ENCODE measurements at regions not wholly inside any gene's neighbourhood (a gene's known extent, or its start where the extent isn't known, plus 50 kb on each side); places are given as distances from the start of the nearest gene placed in this dataset.

- intact Hi-C loops (cut with micrococcal nuclease): no loop called here
- Histone ChIP-seq H3K9me3 (ENCODE audit: control insufficient read depth in 1 of 2, low read length in 2 of 2) (no peaks in the 10 kb centered on the region), H3K4me1 (ENCODE audit: insufficient read depth, low read length) (no peaks in the 10 kb centered on the region), H3K27me3 (ENCODE audit: insufficient read depth, low read length) (no peaks in the 10 kb centered on the region), H3K27ac (ENCODE audit: low read depth, low read length) (no peak overlapping the region), H3K36me3 (ENCODE audit: insufficient read depth, low read length) (no peaks in the 10 kb centered on the region), H3K4me3 (ENCODE audit: low read length in 2 of 2) (no peak overlapping the region)
- H3K4me3 Mint-ChIP-seq: no peak overlapping the region
- no peaks in the 10 kb centered on the region for H3K36me3 Mint-ChIP-seq
- no peak for DNase-seq
- ChIA-PET POLR2A (ENCODE audit: partially characterized antibody) (no interaction called here), CTCF (ENCODE audit: partially characterized antibody) (no interaction called here)
- peaks cover 1% of the 10 kb centered on the region in 2 donors for H3K27me3 Mint-ChIP-seq
- no peaks in the 10 kb centered on the region for H3K4me1 Mint-ChIP-seq
- no peak overlapping the region for H3K27ac Mint-ChIP-seq
- peaks cover 0 to 13% (median 6%) of the 10 kb centered on the region in 8 donors for H3K9me3 Mint-ChIP-seq
Observed at GRCh38 chr10:130772056-130772455, 539.5 kb downstream of the TCERG1L start.

GRCh38 chr10:130772676-130773075 is 538.8 kb downstream of the TCERG1L start:
- H3K9me3 Mint-ChIP-seq: peaks cover 0 to 14% (median 6%) of the 10 kb centered on the region in 8 donors
- H3K27me3 ChIP-seq (ENCODE audit: insufficient read depth, low read length): no peaks in the 10 kb centered on the region
- no peaks in the 10 kb centered on the region for H3K4me1 Mint-ChIP-seq
- H3K4me3 Mint-ChIP-seq: no peak overlapping the region
- no peaks in the 10 kb centered on the region for H3K36me3 ChIP-seq (ENCODE audit: insufficient read depth, low read length)
- no peaks in the 10 kb centered on the region for H3K9me3 ChIP-seq (ENCODE audit: control insufficient read depth in 1 of 2, low read length in 2 of 2)
- CTCF ChIA-PET (ENCODE audit: partially characterized antibody): no interaction called here
- H3K27ac ChIP-seq (ENCODE audit: low read depth, low read length): no peak overlapping the region
- no peaks in the 10 kb centered on the region for H3K4me1 ChIP-seq (ENCODE audit: insufficient read depth, low read length)
- no peak for DNase-seq
- no peaks in the 10 kb centered on the region for H3K36me3 Mint-ChIP-seq
- H3K4me3 ChIP-seq (ENCODE audit: low read length in 2 of 2): no peak overlapping the region
- POLR2A ChIA-PET (ENCODE audit: partially characterized antibody): no interaction called here
- H3K27ac Mint-ChIP-seq: no peak overlapping the region
- intact Hi-C loops (cut with micrococcal nuclease): no loop called here
- H3K27me3 Mint-ChIP-seq: peaks cover 1% of the 10 kb centered on the region in 2 donors

- Mint-ChIP-seq H3K4me1 (no peaks in the 10 kb centered on the region), H3K27me3 (peaks cover 1% of the 10 kb centered on the region in 2 donors), H3K9me3 (peaks cover 0 to 8% (median under 1%) of the 10 kb centered on the region in 8 donors), H3K36me3 (no peaks in the 10 kb centered on the region), H3K27ac (no peak overlapping the region), H3K4me3 (no peak overlapping the region)
- H3K27ac ChIP-seq (ENCODE audit: low read depth, low read length): no peak overlapping the region
- no peak for DNase-seq
- H3K9me3 ChIP-seq (ENCODE audit: control insufficient read depth in 1 of 2, low read length in 2 of 2): no peaks in the 10 kb centered on the region
- POLR2A ChIA-PET (ENCODE audit: partially characterized antibody): no interaction called here
- H3K36me3 ChIP-seq (ENCODE audit: insufficient read depth, low read length): no peaks in the 10 kb centered on the region
- H3K4me3 ChIP-seq (ENCODE audit: low read length in 2 of 2): no peak overlapping the region
- intact Hi-C loops (cut with micrococcal nuclease): no loop called here
- H3K4me1 ChIP-seq (ENCODE audit: insufficient read depth, low read length): no peaks in the 10 kb centered on the region
- H3K27me3 ChIP-seq (ENCODE audit: insufficient read depth, low read length): no peaks in the 10 kb centered on the region
- CTCF ChIA-PET (ENCODE audit: partially characterized antibody): no interaction called here
Observed at GRCh38 chr10:130773941-130774340, 537.6 kb downstream of the TCERG1L start.

- intact Hi-C loops (cut with micrococcal nuclease): no loop called here
- H3K27ac ChIP-seq (ENCODE audit: low read depth, low read length): no peak overlapping the region
- H3K4me3 ChIP-seq (ENCODE audit: low read length in 2 of 2): no peak overlapping the region
- no peak overlapping the region for H3K27ac Mint-ChIP-seq
- H3K27me3 Mint-ChIP-seq: peaks cover 1% of the 10 kb centered on the region in 2 donors
- H3K4me1 Mint-ChIP-seq: no peaks in the 10 kb centered on the region
- no peaks in the 10 kb centered on the region for H3K4me1 ChIP-seq (ENCODE audit: insufficient read depth, low read length)
- H3K9me3 Mint-ChIP-seq: peaks cover 0 to 3% (median under 1%) of the 10 kb centered on the region in 8 donors
- no peak overlapping the region for H3K4me3 Mint-ChIP-seq
- no peak for DNase-seq
- no peaks in the 10 kb centered on the region for H3K36me3 Mint-ChIP-seq
- no peaks in the 10 kb centered on the region for H3K36me3 ChIP-seq (ENCODE audit: insufficient read depth, low read length)
- ChIA-PET CTCF (ENCODE audit: partially characterized antibody) (no interaction called here), POLR2A (ENCODE audit: partially characterized antibody) (no interaction called here)
- no peaks in the 10 kb centered on the region for H3K9me3 ChIP-seq (ENCODE audit: control insufficient read depth in 1 of 2, low read length in 2 of 2)
- H3K27me3 ChIP-seq (ENCODE audit: insufficient read depth, low read length): no peaks in the 10 kb centered on the region
Observed at GRCh38 chr10:130774871-130775270, 536.6 kb downstream of the TCERG1L start.

- Mint-ChIP-seq H3K9me3 (peaks cover 0 to 3% (median under 1%) of the 10 kb centered on the region in 8 donors), H3K27ac (no peak overlapping the region), H3K27me3 (peaks cover 1% of the 10 kb centered on the region in 2 donors), H3K4me3 (no peak overlapping the region), H3K36me3 (no peaks in the 10 kb centered on the region), H3K4me1 (no peaks in the 10 kb centered on the region)
- Histone ChIP-seq H3K4me3 (ENCODE audit: low read length in 2 of 2) (no peak overlapping the region), H3K9me3 (ENCODE audit: control insufficient read depth in 1 of 2, low read length in 2 of 2) (no peaks in the 10 kb centered on the region), H3K4me1 (ENCODE audit: insufficient read depth, low read length) (no peaks in the 10 kb centered on the region), H3K27me3 (ENCODE audit: insufficient read depth, low read length) (no peaks in the 10 kb centered on the region), H3K36me3 (ENCODE audit: insufficient read depth, low read length) (no peaks in the 10 kb centered on the region), H3K27ac (ENCODE audit: low read depth, low read length) (no peak overlapping the region)
- ChIA-PET CTCF (ENCODE audit: partially characterized antibody) (interaction anchor here (0.7 kb wide), 1 partner anchor 14 kb away, joined by 3 read pairs; no protein-coding TSS in a partner anchor), POLR2A (ENCODE audit: partially characterized antibody) (no interaction called here)
- intact Hi-C loops (cut with micrococcal nuclease): no loop called here
- no peak for DNase-seq
Observed at GRCh38 chr10:130775311-130775710, 536.2 kb downstream of the TCERG1L start.

- peaks cover 0 to 3% (median 0%) of the 10 kb centered on the region in 8 donors for H3K9me3 Mint-ChIP-seq
- no peak overlapping the region for H3K27ac Mint-ChIP-seq
- CTCF ChIA-PET (ENCODE audit: partially characterized antibody): no interaction called here
- peaks cover 1% of the 10 kb centered on the region in 2 donors for H3K27me3 Mint-ChIP-seq
- H3K4me3 Mint-ChIP-seq: no peak overlapping the region
- Histone ChIP-seq H3K4me3 (ENCODE audit: low read length in 2 of 2) (no peak overlapping the region), H3K27ac (ENCODE audit: low read depth, low read length) (no peak overlapping the region), H3K27me3 (ENCODE audit: insufficient read depth, low read length) (no peaks in the 10 kb centered on the region), H3K4me1 (ENCODE audit: insufficient read depth, low read length) (no peaks in the 10 kb centered on the region), H3K9me3 (ENCODE audit: control insufficient read depth in 1 of 2, low read length in 2 of 2) (no peaks in the 10 kb centered on the region), H3K36me3 (ENCODE audit: insufficient read depth, low read length) (no peaks in the 10 kb centered on the region)
- POLR2A ChIA-PET (ENCODE audit: partially characterized antibody): no interaction called here
- DNase-seq: no peak
- H3K4me1 Mint-ChIP-seq: no peaks in the 10 kb centered on the region
- no peaks in the 10 kb centered on the region for H3K36me3 Mint-ChIP-seq
- intact Hi-C loops (cut with micrococcal nuclease): no loop called here
Observed at GRCh38 chr10:130776724-130777123, 534.8 kb downstream of the TCERG1L start.

GRCh38 chr10:130777507-130778165 is 533.9 kb downstream of the TCERG1L start:
- H3K36me3 ChIP-seq (ENCODE audit: insufficient read depth, low read length): no peaks in the 10 kb centered on the region
- no peaks in the 10 kb centered on the region for H3K4me1 Mint-ChIP-seq
- DNase-seq: no peak
- ChIA-PET CTCF (ENCODE audit: partially characterized antibody) (no interaction called here), POLR2A (ENCODE audit: partially characterized antibody) (no interaction called here)
- H3K27ac Mint-ChIP-seq: no peak overlapping the region
- no peaks in the 10 kb centered on the region for H3K4me1 ChIP-seq (ENCODE audit: insufficient read depth, low read length)
- no peaks in the 10 kb centered on the region for H3K27me3 ChIP-seq (ENCODE audit: insufficient read depth, low read length)
- H3K27me3 Mint-ChIP-seq: peaks cover 0 to 1% of the 10 kb centered on the region in 2 donors
- no peak overlapping the region for H3K27ac ChIP-seq (ENCODE audit: low read depth, low read length)
- no peak overlapping the region for H3K4me3 Mint-ChIP-seq
- no peaks in the 10 kb centered on the region for H3K36me3 Mint-ChIP-seq
- peaks cover 0 to 3% (median 0%) of the 10 kb centered on the region in 8 donors for H3K9me3 Mint-ChIP-seq
- intact Hi-C loops (cut with micrococcal nuclease): no loop called here
- H3K4me3 ChIP-seq (ENCODE audit: low read length in 2 of 2): no peak overlapping the region
- H3K9me3 ChIP-seq (ENCODE audit: control insufficient read depth in 1 of 2, low read length in 2 of 2): no peaks in the 10 kb centered on the region

- no peak overlapping the region for H3K27ac ChIP-seq (ENCODE audit: low read depth, low read length)
- Mint-ChIP-seq H3K36me3 (no peaks in the 10 kb centered on the region), H3K4me3 (no peak overlapping the region), H3K27ac (no peak overlapping the region), H3K27me3 (no peaks in the 10 kb centered on the region), H3K4me1 (no peaks in the 10 kb centered on the region), H3K9me3 (peaks cover 0 to 3% (median 0%) of the 10 kb centered on the region in 8 donors)
- H3K27me3 ChIP-seq (ENCODE audit: insufficient read depth, low read length): no peaks in the 10 kb centered on the region
- ChIA-PET CTCF (ENCODE audit: partially characterized antibody) (no interaction called here), POLR2A (ENCODE audit: partially characterized antibody) (no interaction called here)
- no peaks in the 10 kb centered on the region for H3K36me3 ChIP-seq (ENCODE audit: insufficient read depth, low read length)
- H3K4me1 ChIP-seq (ENCODE audit: insufficient read depth, low read length): no peaks in the 10 kb centered on the region
- no peak for DNase-seq
- H3K4me3 ChIP-seq (ENCODE audit: low read length in 2 of 2): no peak overlapping the region
- intact Hi-C loops (cut with micrococcal nuclease): no loop called here
- H3K9me3 ChIP-seq (ENCODE audit: control insufficient read depth in 1 of 2, low read length in 2 of 2): no peaks in the 10 kb centered on the region
Observed at GRCh38 chr10:130778166-130778545, 533.4 kb downstream of the TCERG1L start.

Measured in CD4-positive, alpha-beta memory T cell (primary cell).